HEK293 (cell line): ENCODE measurements at regions not wholly inside any gene's neighbourhood (a gene's known extent, or its start where the extent isn't known, plus 50 kb on each side); places are given as distances from the start of the nearest gene placed in this dataset.

Source experiments
- CTCF ChIA-PET: fragments of 350-600 bp; formaldehyde crosslinking; extraction: SDS; loops from one replicate; lab custom pipeline; 2021; ENCODE audit warnings: antibody characterized with exemption; lab: Yijun Ruan, JAX
- POLR2A ChIA-PET: fragments of 300-600 bp; formaldehyde crosslinking; extraction: SDS; loops from one replicate; lab custom pipeline; 2020; ENCODE audit warnings: antibody characterized with exemption, inconsistent platforms; lab: Yijun Ruan, JAX
- H3K27ac ChIP-seq: fragments of 200-500 bp; sonication (Bioruptor generic); 2 replicates; pipeline ENCODE4 v1.5.1; 2014; ENCODE audit warnings: low read depth, low read length, control low read depth, inconsistent platforms; ENCODE audit errors: extremely low read depth
- H3K36me3 ChIP-seq, 2 experiments: fragments of 200-500 bp in 1 of 2; sonication (Bioruptor generic) in 1 of 2; 1 replicate in 1 of 2; 2 replicates in 1 of 2; pipeline ENCODE4 v1.5.1; 2014 to 2017; ENCODE audit warnings: inconsistent platforms in 2 of 2, low read length in 2 of 2; ENCODE audit not compliant: control insufficient read depth in 2 of 2, insufficient read depth in 1 of 2
- H3K4me1 ChIP-seq: fragments of 200-500 bp; sonication (Bioruptor generic); 2 replicates; pipeline ENCODE4 v1.5.1; 2014; ENCODE audit warnings: mild to moderate bottlenecking, low read length, inconsistent platforms; ENCODE audit not compliant: control insufficient read depth, insufficient read depth
- H3K4me3 ChIP-seq: 2 replicates; pipeline ENCODE4 v1.5.1; 2011; ENCODE audit warnings: low read depth, mild to moderate bottlenecking, control low read depth, low read length, moderate library complexity
- H3K9me3 ChIP-seq: fragments of 200-500 bp; sonication (Bioruptor generic); 2 replicates; pipeline ENCODE4 v1.5.1; 2014; ENCODE audit warnings: low read depth, low read length, inconsistent platforms; ENCODE audit not compliant: control insufficient read depth, insufficient read depth
- BCL6B ChIP-seq: fragments of 450-650 bp; formaldehyde crosslinking; IDR thresholded peaks from 2 replicates; pipeline ENCODE4 v1.5.1; 2017; ENCODE audit warnings: missing biosample characterization, missing genetic modification characterization
- ELK4 ChIP-seq: IDR thresholded peaks from 2 replicates; pipeline ENCODE4 v1.6.1; 2011; ENCODE audit warnings: mild to moderate bottlenecking, low read depth, low read length, borderline replicate concordance
- GFI1B ChIP-seq: fragments of 450-650 bp; formaldehyde crosslinking; IDR thresholded peaks from 2 replicates; pipeline ENCODE4 v1.5.1; 2016; ENCODE audit warnings: missing biosample characterization, missing genetic modification characterization
- HOXD13 ChIP-seq: sonication (generic); formaldehyde crosslinking; IDR thresholded peaks from 2 replicates; pipeline ENCODE4 v1.8.0; 2022; ENCODE audit warnings: missing genetic modification reagents, borderline replicate concordance
- RBAK ChIP-seq: fragments of 450-650 bp; formaldehyde crosslinking; IDR thresholded peaks from 2 replicates; pipeline ENCODE4 v1.5.1; 2016; ENCODE audit warnings: missing biosample characterization, missing genetic modification characterization
- REST ChIP-seq: fragments of 450-650 bp; formaldehyde crosslinking; IDR thresholded peaks from 2 replicates; pipeline ENCODE4 v1.5.1; 2016; ENCODE audit warnings: missing biosample characterization, missing genetic modification characterization
- SP3 ChIP-seq: fragments of 450-650 bp; formaldehyde crosslinking; IDR thresholded peaks from 2 replicates; pipeline ENCODE4 v1.5.1; 2016; ENCODE audit warnings: missing biosample characterization, missing genetic modification characterization
- TCF7L2 ChIP-seq: IDR thresholded peaks from 2 replicates; pipeline ENCODE4 v1.6.1; 2011; ENCODE audit warnings: low read depth, mild to moderate bottlenecking, inconsistent platforms, low read length, moderate library complexity, borderline replicate concordance
- YY2 ChIP-seq: fragments of 450-650 bp; formaldehyde crosslinking; IDR thresholded peaks from 2 replicates; pipeline ENCODE4 v1.5.1; 2016; ENCODE audit warnings: missing biosample characterization, missing genetic modification characterization
- ZBTB1 ChIP-seq: fragments of 450-650 bp; formaldehyde crosslinking; IDR thresholded peaks from 2 replicates; pipeline ENCODE4 v1.5.1; 2016; ENCODE audit warnings: missing biosample characterization, missing genetic modification characterization
- ZBTB20 ChIP-seq: fragments of 450-650 bp; formaldehyde crosslinking; IDR thresholded peaks from 2 replicates; pipeline ENCODE4 v1.5.1; 2016; ENCODE audit warnings: missing biosample characterization, missing genetic modification characterization
- ZIC2 ChIP-seq: fragments of 450-650 bp; formaldehyde crosslinking; IDR thresholded peaks from 2 replicates; pipeline ENCODE4 v1.5.1; 2016; ENCODE audit warnings: missing biosample characterization, missing genetic modification characterization
- ZNF223 ChIP-seq: fragments of 450-650 bp; formaldehyde crosslinking; IDR thresholded peaks from 2 replicates; pipeline ENCODE4 v1.5.1; 2016; ENCODE audit warnings: missing biosample characterization, missing genetic modification characterization
- ZNF266 ChIP-seq: fragments of 450-650 bp; formaldehyde crosslinking; IDR thresholded peaks from 2 replicates; pipeline ENCODE4 v1.5.1; 2016; ENCODE audit warnings: missing biosample characterization, missing genetic modification characterization, low read depth
- ZNF274 ChIP-seq, 2 experiments: fragments of 200-500 bp in 1 of 2; fragments of 450-650 bp in 1 of 2; sonication (Bioruptor generic) in 1 of 2; formaldehyde crosslinking in 1 of 2; IDR thresholded peaks; 2 replicates each; pipeline versions ENCODE4 v1.5.1 to v1.6.1; 2014 to 2016; ENCODE audit warnings: borderline replicate concordance in 1 of 2, inconsistent platforms in 1 of 2, low read length in 1 of 2, missing biosample characterization in 1 of 2, missing genetic modification characterization in 1 of 2
- ZNF426 ChIP-seq: fragments of 450-650 bp; formaldehyde crosslinking; IDR thresholded peaks from 2 replicates; pipeline ENCODE4 v1.5.1; 2017; ENCODE audit warnings: missing biosample characterization, missing genetic modification characterization, mild to moderate bottlenecking, inconsistent platforms, moderate library complexity
- ZNF48 ChIP-seq: fragments of 450-650 bp; formaldehyde crosslinking; IDR thresholded peaks from 2 replicates; pipeline ENCODE4 v1.5.1; 2016; ENCODE audit warnings: missing biosample characterization, missing genetic modification characterization
- ZNF513 ChIP-seq: fragments of 450-650 bp; IDR thresholded peaks from 2 replicates; pipeline ENCODE4 v1.5.1; 2018; ENCODE audit warnings: missing biosample characterization, missing genetic modification characterization
- ZNF514 ChIP-seq: fragments of 450-650 bp; formaldehyde crosslinking; IDR thresholded peaks from 2 replicates; pipeline ENCODE4 v1.5.1; 2016; ENCODE audit warnings: missing biosample characterization, missing genetic modification characterization
- ZNF544 ChIP-seq: fragments of 450-650 bp; formaldehyde crosslinking; IDR thresholded peaks from 2 replicates; pipeline ENCODE4 v1.5.0; 2017; ENCODE audit warnings: missing biosample characterization, missing genetic modification characterization
- ZNF561 ChIP-seq: fragments of 450-650 bp; IDR thresholded peaks from 2 replicates; pipeline ENCODE4 v1.5.1; 2018; ENCODE audit warnings: missing biosample characterization, missing genetic modification characterization, borderline replicate concordance
- ZNF664 ChIP-seq: fragments of 450-650 bp; formaldehyde crosslinking; IDR thresholded peaks from 2 replicates; pipeline ENCODE4 v1.5.1; 2016; ENCODE audit warnings: missing biosample characterization, missing genetic modification characterization
- ZNF707 ChIP-seq: fragments of 450-650 bp; formaldehyde crosslinking; IDR thresholded peaks from 2 replicates; pipeline ENCODE4 v1.5.1; 2016; ENCODE audit warnings: missing biosample characterization, missing genetic modification characterization
- ZNF768 ChIP-seq: fragments of 450-650 bp; formaldehyde crosslinking; IDR thresholded peaks from 2 replicates; pipeline ENCODE4 v1.5.1; 2018; ENCODE audit warnings: missing biosample characterization, mild to moderate bottlenecking, missing genetic modification characterization
- ZNF830 ChIP-seq: fragments of 450-650 bp; IDR thresholded peaks from 2 replicates; pipeline ENCODE4 v1.5.0; 2018; ENCODE audit warnings: missing biosample characterization, missing genetic modification characterization, low read depth, mild to moderate bottlenecking, moderate library complexity
- ZNF837 ChIP-seq: fragments of 450-650 bp; formaldehyde crosslinking; IDR thresholded peaks from 2 replicates; pipeline ENCODE4 v1.5.1; 2016; ENCODE audit warnings: missing biosample characterization, missing genetic modification characterization
- ZNF843 ChIP-seq: fragments of 450-650 bp; formaldehyde crosslinking; IDR thresholded peaks from 2 replicates; pipeline ENCODE4 v1.5.1; 2016; ENCODE audit warnings: missing biosample characterization, missing genetic modification characterization
- ZSCAN16 ChIP-seq: fragments of 450-650 bp; formaldehyde crosslinking; IDR thresholded peaks from 2 replicates; pipeline ENCODE4 v1.5.1; 2016; ENCODE audit warnings: missing biosample characterization, missing genetic modification characterization
- ZSCAN23 ChIP-seq: fragments of 450-650 bp; formaldehyde crosslinking; IDR thresholded peaks from 2 replicates; pipeline ENCODE4 v1.5.1; 2016; ENCODE audit warnings: missing biosample characterization, missing genetic modification characterization

GRCh38 chr21:20627594-20627993 is 370.6 kb upstream of the NCAM2 start:
- peaks cover 2% of the 10 kb centered on the region; the same call in 1 of the 2 replicates for H3K9me3 ChIP-seq
- H3K4me3 ChIP-seq: no peak overlapping the region
- ChIA-PET CTCF (no interaction called here), POLR2A (no interaction called here)
- no peak for TF ChIP-seq ZNF513
- no peak for TF ChIP-seq ZNF707
- TF ChIP-seq ZNF223 (tag by site-specific recombination): no peak
- TF ChIP-seq ZNF768 (tag by site-specific recombination): no peak
- no peak for TF ChIP-seq ELK4
- no peak for TF ChIP-seq SP3
- no peak for TF ChIP-seq RBAK (tag by site-specific recombination)
- TF ChIP-seq ZNF561 (tag by site-specific recombination): no peak
- no peak for TF ChIP-seq ZNF48 (tag by site-specific recombination)
- no peak for TF ChIP-seq HOXD13 (CRISPR knock-in tag)
- TF ChIP-seq GFI1B: no peak
- TF ChIP-seq ZNF426 (tag by site-specific recombination): no peak
- TF ChIP-seq ZSCAN23: no peak
- no peak for TF ChIP-seq ZNF544 (tag by site-specific recombination)
- no peak for TF ChIP-seq ZNF266 (tag by site-specific recombination)
- no peak for TF ChIP-seq ZSCAN16 (tag by site-specific recombination)
- H3K4me1 ChIP-seq: no peaks in the 10 kb centered on the region
- H3K27ac ChIP-seq: no peak overlapping the region
- H3K36me3 ChIP-seq: no peaks in the 10 kb centered on the region

GRCh38 chr21:20631633-20632032 is 366.6 kb upstream of the NCAM2 start:
- Histone ChIP-seq H3K4me1 (no peaks in the 10 kb centered on the region), H3K27ac (no peak overlapping the region), H3K9me3 (peaks cover 2% of the 10 kb centered on the region; the same call in 1 of the 2 replicates), H3K4me3 (no peak overlapping the region), H3K36me3 (no peaks in the 10 kb centered on the region)
- ChIA-PET POLR2A (no interaction called here), CTCF (no interaction called here)
- TF ChIP-seq ZNF830 (tag by site-specific recombination) (no peak), ZNF274 (IDR thresholded peaks at IDR 0.05; ENCODE audit: low read length) (no peak), ZNF274 (tag by site-specific recombination; IDR thresholded peaks at IDR 0.05; ENCODE audit: borderline replicate concordance) (no peak), YY2 (tag by site-specific recombination) (no peak), ZIC2 (tag by site-specific recombination) (no peak), ZBTB20 (tag by site-specific recombination) (no peak), ZNF514 (tag by site-specific recombination) (no peak), BCL6B (tag by site-specific recombination) (no peak), ZNF837 (tag by site-specific recombination) (no peak), TCF7L2 (no peak), GFI1B (no peak), ZBTB1 (tag by site-specific recombination) (no peak), REST (tag by site-specific recombination) (no peak), ZNF843 (no peak), ZNF664 (tag by site-specific recombination) (no peak)
